H1 (cell line): ENCODE measurements at regions not wholly inside any gene's neighbourhood (a gene's known extent, or its start where the extent isn't known, plus 50 kb on each side); places are given as distances from the start of the nearest gene placed in this dataset.

Experiments
- CTCF ChIA-PET: fragments of 300-600 bp; sonication (Branson Sonifier 250); formaldehyde crosslinking; loops from one replicate; lab custom pipeline; 2021; ENCODE audit not compliant: partially characterized antibody; lab: Charles Lee
- POLR2A ChIA-PET: fragments of 300-600 bp; sonication (Branson Sonifier 250); formaldehyde crosslinking; loops from one replicate; lab custom pipeline; 2021; ENCODE audit warnings: inconsistent platforms; ENCODE audit not compliant: partially characterized antibody; lab: Charles Lee
- DNase-seq, 2 experiments: peaks; one replicate each; pipeline versions ENCODE4 v3.0.0 to v3.0.0-alpha.2; 2010 to 2022; ENCODE audit warnings: low spot score in 2 of 2, low read depth in 1 of 2, mixed read lengths in 1 of 2
- FAIRE-seq: peaks from 2 replicates; lab custom pipeline; 2011; peaks lifted over from hg19 to GRCh38; lab: Jason Lieb, UNC
- H2AFZ ChIP-seq: 2 replicates; pipeline ENCODE4 v1.8.1; 2012; ENCODE audit warnings: low read length, inconsistent platforms
- H2AK5ac ChIP-seq: 2 replicates; pipeline ENCODE4 v1.6.1; 2013; ENCODE audit warnings: low read depth, low read length
- H2BK120ac ChIP-seq: replicated peaks from 2 replicates; pipeline ENCODE3; 2013; ENCODE audit warnings: low read depth, low read length, inconsistent platforms
- H2BK12ac ChIP-seq: 2 replicates; pipeline ENCODE4 v1.6.1; 2013; ENCODE audit warnings: low read depth, low read length
- H2BK15ac ChIP-seq: 2 replicates; pipeline ENCODE4 v1.6.1; 2013; ENCODE audit warnings: low read length
- H2BK20ac ChIP-seq: 2 replicates; pipeline ENCODE4 v1.6.1; 2013; ENCODE audit warnings: low read length
- H2BK5ac ChIP-seq: 2 replicates; pipeline ENCODE4 v1.6.1; 2013; ENCODE audit warnings: low read depth, low read length
- H3K14ac ChIP-seq: 2 replicates; pipeline ENCODE4 v1.6.1; 2013; ENCODE audit warnings: inconsistent platforms; ENCODE audit not compliant: insufficient read length
- H3K18ac ChIP-seq: 2 replicates; pipeline ENCODE4 v1.6.1; 2013; ENCODE audit warnings: low read length; ENCODE audit errors: extremely low read depth
- H3K23ac ChIP-seq: 2 replicates; pipeline ENCODE4 v1.6.1; 2013; ENCODE audit warnings: inconsistent platforms; ENCODE audit not compliant: insufficient read length
- H3K23me2 ChIP-seq: 2 replicates; pipeline ENCODE4 v1.6.1; 2013; ENCODE audit warnings: low read depth, low read length
- H3K27ac ChIP-seq: 2 replicates; pipeline ENCODE4 v1.6.1; 2011; ENCODE audit warnings: low read depth, low read length, inconsistent platforms
- H3K27me3 ChIP-seq, 4 experiments: replicated peaks in 1 of 4; 1 replicate in 1 of 4; 2 replicates in 3 of 4; pipeline versions ENCODE4 v1.6.1 to v1.8.1; 2011 to 2013; ENCODE audit warnings: low read length in 3 of 4, mild to moderate bottlenecking in 3 of 4, inconsistent platforms in 2 of 4, mixed read lengths in 2 of 4, moderate library complexity in 1 of 4; ENCODE audit not compliant: control insufficient read depth in 3 of 4, insufficient read depth in 3 of 4; ENCODE audit errors: extremely low read depth in 1 of 4
- H3K36me3 ChIP-seq, 4 experiments: 2 replicates each; pipeline versions ENCODE4 v1.6.1 to v1.8.1; 2011 to 2013; ENCODE audit warnings: mild to moderate bottlenecking in 4 of 4, low read length in 3 of 4, moderate library complexity in 2 of 4, control low read depth in 1 of 4, inconsistent platforms in 1 of 4; ENCODE audit not compliant: insufficient read depth in 4 of 4, control insufficient read depth in 2 of 4
- H3K4ac ChIP-seq: replicated peaks from 2 replicates; pipeline ENCODE3; 2013; ENCODE audit warnings: low read length, low read depth, mixed read lengths, inconsistent platforms; ENCODE audit not compliant: insufficient read length
- H3K4me1 ChIP-seq, 4 experiments: replicated peaks in 1 of 4; 1 replicate in 1 of 4; 2 replicates in 3 of 4; pipeline versions ENCODE4 v1.6.1 to v1.8.1; 2011 to 2013; ENCODE audit warnings: low read length in 3 of 4, inconsistent platforms in 2 of 4, mixed read lengths in 1 of 4; ENCODE audit not compliant: insufficient read depth in 4 of 4, control insufficient read depth in 3 of 4
- H3K4me2 ChIP-seq, 2 experiments: 2 replicates each; pipeline versions ENCODE4 v1.6.1 to v1.8.1; 2011 to 2013; ENCODE audit warnings: low read depth in 2 of 2, low read length in 2 of 2, control low read depth in 1 of 2, inconsistent platforms in 1 of 2, mild to moderate bottlenecking in 1 of 2; ENCODE audit not compliant: insufficient read depth in 1 of 2
- H3K4me3 ChIP-seq, 4 experiments: fragments of 200-600, 300-600 bp in 1 of 4; sonication (generic), shearing (Covaris generic), sonication (Bioruptor Twin) in 1 of 4; 2 replicates each; pipeline versions ENCODE4 v1.5.1 to v1.8.1; 2011 to 2016; ENCODE audit warnings: low read length in 4 of 4, low read depth in 3 of 4, control low read depth in 2 of 4, inconsistent platforms in 2 of 4, mild to moderate bottlenecking in 2 of 4, mixed read lengths in 1 of 4, moderate library complexity in 1 of 4; ENCODE audit not compliant: insufficient read depth in 2 of 4; ENCODE audit errors: extremely low read depth in 1 of 4
- H3K56ac ChIP-seq: replicated peaks from 2 replicates; pipeline ENCODE3; 2013; ENCODE audit warnings: low read depth, mild to moderate bottlenecking, mixed read lengths, low read length, inconsistent platforms; ENCODE audit not compliant: insufficient read length
- H3K79me1 ChIP-seq: 2 replicates; pipeline ENCODE4 v1.6.1; 2013; ENCODE audit warnings: low read depth, low read length, control low read depth
- H3K79me2 ChIP-seq, 2 experiments: 2 replicates each; pipeline versions ENCODE4 v1.6.1 to v1.8.1; 2012 to 2013; ENCODE audit warnings: low read length in 2 of 2, mild to moderate bottlenecking in 2 of 2, inconsistent platforms in 1 of 2; ENCODE audit not compliant: insufficient read depth in 2 of 2, control insufficient read depth in 1 of 2
- H3K9ac ChIP-seq, 4 experiments: replicated peaks in 1 of 4; 1 replicate in 1 of 4; 2 replicates in 3 of 4; pipeline versions ENCODE4 v1.6.1 to v1.8.1; 2011 to 2013; ENCODE audit warnings: low read depth in 3 of 4, low read length in 3 of 4, control low read depth in 2 of 4, mild to moderate bottlenecking in 2 of 4, moderate library complexity in 2 of 4, inconsistent platforms in 1 of 4; ENCODE audit errors: extremely low read depth in 1 of 4
- H3K9me3 ChIP-seq, 2 experiments: 2 replicates each; pipeline versions ENCODE4 v1.6.1 to v1.8.1; 2012 to 2013; ENCODE audit warnings: mild to moderate bottlenecking in 2 of 2, moderate library complexity in 2 of 2, control low read depth in 1 of 2, inconsistent platforms in 1 of 2, low read depth in 1 of 2, low read length in 1 of 2, mixed read lengths in 1 of 2; ENCODE audit not compliant: insufficient read depth in 2 of 2
- H4K20me1 ChIP-seq, 2 experiments: replicated peaks in 1 of 2; 2 replicates each; pipeline versions ENCODE3 to v1.8.1; 2011 to 2013; ENCODE audit warnings: inconsistent platforms in 2 of 2, low read length in 2 of 2, mild to moderate bottlenecking in 1 of 2; ENCODE audit not compliant: insufficient read depth in 2 of 2, control insufficient read depth in 1 of 2
- H4K5ac ChIP-seq: 2 replicates; pipeline ENCODE4 v1.6.1; 2013; ENCODE audit warnings: low read length, low read depth, mixed read lengths, inconsistent platforms; ENCODE audit not compliant: insufficient read length
- H4K8ac ChIP-seq: 2 replicates; pipeline ENCODE4 v1.8.0; 2013; ENCODE audit warnings: mild to moderate bottlenecking, moderate library complexity, low read length, inconsistent platforms; ENCODE audit not compliant: insufficient read depth; ENCODE audit errors: extremely low read depth
- H4K91ac ChIP-seq: replicated peaks from 2 replicates; pipeline ENCODE3; 2013; ENCODE audit warnings: low read length, mixed read lengths, inconsistent platforms; ENCODE audit not compliant: insufficient read length
- CBX5 ChIP-seq: fragments of 300-800, 300-1000 bp; sonication (generic); IDR thresholded peaks from 2 replicates; pipeline ENCODE4 v1.7.1; 2016; ENCODE audit warnings: antibody characterized with exemption, low read length, low read depth
- RFX5 ChIP-seq: IDR thresholded peaks from 2 replicates; pipeline ENCODE4 v1.6.1; 2011; ENCODE audit warnings: low read depth, low read length, improper control_type of control experiment, borderline replicate concordance
- WGBS, 2 experiments: shearing (Covaris generic) in 1 of 2; methylation state at CpG; one replicate each; pipeline versions ENCODE4 v1.1.6 to v1.1.7; 2013 to 2015; ENCODE audit warnings: low lambda C conversion rate in 2 of 2, mixed read lengths in 2 of 2, inconsistent platforms in 1 of 2, low coverage in 1 of 2, missing lambda C conversion rate in 1 of 2; ENCODE audit not compliant: insufficient replicate concordance in 2 of 2, insufficient coverage in 1 of 2, insufficient read length in 1 of 2; ENCODE audit errors: extremely low coverage in 1 of 2, missing lambda C conversion rate in 1 of 2; 5-methylcytosine and 5-hydroxymethylcytosine counted together

- Histone ChIP-seq H4K91ac (no peak overlapping the region), H3K18ac (no peak overlapping the region), H2BK5ac (no peak overlapping the region), H3K9me3 (no peaks in the 10 kb centered on the region), H3K23me2 (no peaks in the 10 kb centered on the region), H3K27ac (no peak overlapping the region), H3K4ac (no peak overlapping the region), H2AFZ (no peak overlapping the region), H4K20me1 (no peaks in the 10 kb centered on the region), H2BK12ac (no peak overlapping the region), H2BK20ac (no peak overlapping the region), H3K79me1 (no peaks in the 10 kb centered on the region), H3K14ac (no peak overlapping the region), H4K5ac (no peak overlapping the region), H3K27me3 (peaks cover 0 to 1% (median 0%) of the 10 kb centered on the region in 4 experiments; a peak in 1 of 7 replicates), H2BK15ac (no peak overlapping the region), H3K56ac (no peak overlapping the region), H3K4me2 (no peak overlapping the region), H3K23ac (no peak overlapping the region), H2AK5ac (no peak overlapping the region), H3K4me1 (no peaks in the 10 kb centered on the region), H3K36me3 (no peaks in the 10 kb centered on the region), H2BK120ac (no peak overlapping the region), H3K9ac (no peak overlapping the region), H3K79me2 (no peaks in the 10 kb centered on the region), H4K8ac (no peak overlapping the region), H3K4me3 (no peak overlapping the region)
- no peak for FAIRE-seq
- TF ChIP-seq CBX5 (no peak), RFX5 (no peak)
- ChIA-PET CTCF (no interaction called here), POLR2A (no interaction called here)
- no peak for DNase-seq
- 47% methylated on average over 3 of the region's 3 CpGs; no CpG with 5 or more reads in 1 of the 2 experiments for WGBS, 2 experiments
Measured at GRCh38 chr11:97234016-97234415, 844.2 kb downstream of the JRKL start.
